ENCODE measurements at regions not wholly inside any gene's neighbourhood (a gene's known extent, or its start where the extent isn't known, plus 50 kb on each side); places are given as distances from the start of the nearest gene placed in this dataset.
A peak's percentile ranks its signal among the peaks of the same experiment; 100 is the strongest.

GRCh38 chr2:121071034-121071504, 213.9 kb downstream of the TFCP2L1 start:
- H3K36me3 ChIP-seq (ENCODE audit: control insufficient read depth, insufficient read depth, low read length) = no peaks in the 10 kb centered on the region
- no peak overlapping the region for H3K4me3 ChIP-seq (ENCODE audit: low read depth, low read length)
- peaks cover 18% of the 10 kb centered on the region for H3K27me3 ChIP-seq (ENCODE audit: control insufficient read depth, insufficient read depth, low read length)
- no peak for DNase-seq (ENCODE audit: low read depth)
- TF ChIP-seq CTCF (IDR thresholded peaks at IDR 0.05; ENCODE audit: insufficient read depth, low read length, poor library complexity, severe bottlenecking) = peak; percentile 90

GRCh38 chr2:121072784-121073183, 212.2 kb downstream of the TFCP2L1 start:
- no peaks in the 10 kb centered on the region for H3K36me3 ChIP-seq (ENCODE audit: control insufficient read depth, insufficient read depth, low read length)
- peaks cover 20% of the 10 kb centered on the region for H3K27me3 ChIP-seq (ENCODE audit: control insufficient read depth, insufficient read depth, low read length)
- no peak for DNase-seq (ENCODE audit: low read depth)
- no peak for TF ChIP-seq CTCF (IDR thresholded peaks at IDR 0.05; ENCODE audit: insufficient read depth, low read length, poor library complexity, severe bottlenecking)
- H3K4me3 ChIP-seq (ENCODE audit: low read depth, low read length) = no peak overlapping the region

- H3K36me3 ChIP-seq (ENCODE audit: control insufficient read depth, insufficient read depth, low read length) = no peaks in the 10 kb centered on the region
- no peak overlapping the region for H3K4me3 ChIP-seq (ENCODE audit: low read depth, low read length)
- H3K27me3 ChIP-seq (ENCODE audit: control insufficient read depth, insufficient read depth, low read length) = peaks cover 20% of the 10 kb centered on the region
- DNase-seq (ENCODE audit: low read depth) = no peak
- no peak for TF ChIP-seq CTCF (IDR thresholded peaks at IDR 0.05; ENCODE audit: insufficient read depth, low read length, poor library complexity, severe bottlenecking)
Measured at GRCh38 chr2:121073320-121074210, 211.4 kb downstream of the TFCP2L1 start.

- no peak for DNase-seq (ENCODE audit: low read depth)
- Histone ChIP-seq H3K4me3 (ENCODE audit: low read depth, low read length) (no peak overlapping the region), H3K36me3 (ENCODE audit: control insufficient read depth, insufficient read depth, low read length) (no peaks in the 10 kb centered on the region), H3K27me3 (ENCODE audit: control insufficient read depth, insufficient read depth, low read length) (peaks cover 12% of the 10 kb centered on the region)
- TF ChIP-seq CTCF (IDR thresholded peaks at IDR 0.05; ENCODE audit: insufficient read depth, low read length, poor library complexity, severe bottlenecking) = no peak
Measured at GRCh38 chr2:121074293-121074932, 210.6 kb downstream of the TFCP2L1 start.

GRCh38 chr2:121075006-121075551, 209.9 kb downstream of the TFCP2L1 start:
- Histone ChIP-seq H3K36me3 (ENCODE audit: control insufficient read depth, insufficient read depth, low read length) (no peaks in the 10 kb centered on the region), H3K4me3 (ENCODE audit: low read depth, low read length) (no peak overlapping the region), H3K27me3 (ENCODE audit: control insufficient read depth, insufficient read depth, low read length) (peaks cover 12% of the 10 kb centered on the region)
- peak; percentile 78 for DNase-seq (ENCODE audit: low read depth)
- no peak for TF ChIP-seq CTCF (IDR thresholded peaks at IDR 0.05; ENCODE audit: insufficient read depth, low read length, poor library complexity, severe bottlenecking)

All from kidney epithelial cell (primary cell).